AG10803 (cell line): ENCODE measurements at regions not wholly inside any gene's neighbourhood (a gene's known extent, or its start where the extent isn't known, plus 50 kb on each side); places are given as distances from the start of the nearest gene placed in this dataset.
A peak's percentile ranks its signal among the peaks of the same experiment; 100 is the strongest.

Source experiments
- DNase-seq: peaks from one replicate; pipeline ENCODE4 v3.0.0; 2010; ENCODE audit warnings: low read depth
- H3K4me3 ChIP-seq: 2 replicates; pipeline ENCODE4 v1.5.1; 2011; ENCODE audit warnings: mild to moderate bottlenecking, low read length, control low read depth
- CTCF ChIP-seq: conservative IDR thresholded peaks from 2 replicates; pipeline ENCODE4 v1.5.1; 2011; ENCODE audit warnings: mild to moderate bottlenecking, low read length, control low read depth, inconsistent platforms

GRCh38 chr5:176733406-176734262 lies 76.7 kb upstream of the UNC5A start:
- DNase-seq: peak; percentile 4
- TF ChIP-seq CTCF: no peak
- H3K4me3 ChIP-seq: no peak overlapping the region

GRCh38 chr5:176734756-176735342 lies 75.5 kb upstream of the UNC5A start:
- no peak for DNase-seq
- no peak overlapping the region for H3K4me3 ChIP-seq
- TF ChIP-seq CTCF: no peak

- no peak for DNase-seq
- no peak for TF ChIP-seq CTCF
- no peak overlapping the region for H3K4me3 ChIP-seq
Measured at GRCh38 chr5:176735383-176736265, 74.7 kb upstream of the UNC5A start.

- no peak for DNase-seq
- no peak overlapping the region for H3K4me3 ChIP-seq
- TF ChIP-seq CTCF: no peak
Measured at GRCh38 chr5:176736301-176736930, 73.9 kb upstream of the UNC5A start.

- no peak for TF ChIP-seq CTCF
- no peak overlapping the region for H3K4me3 ChIP-seq
- no peak for DNase-seq
Measured at GRCh38 chr5:176736931-176737745, 73.2 kb upstream of the UNC5A start.

GRCh38 chr5:176737746-176738636 lies 72.4 kb upstream of the UNC5A start:
- no peak overlapping the region for H3K4me3 ChIP-seq
- no peak for DNase-seq
- TF ChIP-seq CTCF: no peak
